Mesodermal cell (in vitro differentiated cells): ENCODE measurements at regions not wholly inside any gene's neighbourhood (a gene's known extent, or its start where the extent isn't known, plus 50 kb on each side); places are given as distances from the start of the nearest gene placed in this dataset.
"Not testable (repeated sequence)": the region's sequence is repeated elsewhere in the genome, so short reads cannot be mapped to it uniquely, and the experiment has no call there.

Experiments
- H3K27ac ChIP-seq: 2 replicates; pipeline ENCODE4 v1.7.0; 2013; ENCODE audit warnings: mild to moderate bottlenecking, low read depth, low read length, moderate library complexity; ENCODE audit not compliant: severe bottlenecking
- H3K36me3 ChIP-seq: 2 replicates; pipeline ENCODE4 v1.7.1; 2013; ENCODE audit warnings: mild to moderate bottlenecking, low read length, moderate library complexity; ENCODE audit not compliant: control insufficient read depth, insufficient read depth
- H3K4me1 ChIP-seq: one replicate; pipeline ENCODE4 v1.7.1; 2013; ENCODE audit warnings: mild to moderate bottlenecking, low read length; ENCODE audit not compliant: insufficient read depth, control insufficient read depth, poor library complexity, severe bottlenecking
- H3K4me3 ChIP-seq: 2 replicates; pipeline ENCODE4 v1.7.0; 2013; ENCODE audit warnings: low read length, control low read depth, mild to moderate bottlenecking; ENCODE audit not compliant: insufficient read depth, poor library complexity, severe bottlenecking; ENCODE audit errors: extremely low read depth
- H3K9me3 ChIP-seq: 2 replicates; pipeline ENCODE4 v1.7.1; 2013; ENCODE audit warnings: mild to moderate bottlenecking, low read length, moderate library complexity; ENCODE audit not compliant: control insufficient read depth
- WGBS, 2 experiments: methylation state at CpG; one replicate each; pipeline ENCODE4 v1.1.5; 2013; ENCODE audit warnings: missing lambda C conversion rate in 2 of 2; ENCODE audit not compliant: insufficient coverage in 2 of 2; 5-methylcytosine and 5-hydroxymethylcytosine counted together

DNA sequence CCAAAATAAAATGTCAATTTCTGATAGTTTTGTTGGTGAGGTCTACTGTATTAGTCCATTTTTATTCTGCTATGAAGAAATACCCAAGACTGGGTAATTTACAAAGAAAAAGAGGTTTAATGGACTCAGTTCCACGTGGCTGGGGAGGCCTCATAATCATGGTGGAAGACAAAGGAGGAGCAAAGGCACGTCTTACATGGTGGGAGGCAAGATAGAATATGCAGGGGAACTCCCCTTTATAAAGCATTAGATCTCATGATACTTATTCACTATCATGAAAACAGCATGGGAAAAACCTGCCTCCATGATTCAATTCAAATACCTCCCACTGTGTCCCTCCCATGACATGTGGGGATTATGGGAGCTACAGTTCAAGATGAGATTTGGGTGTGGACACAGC, 204.5 kb upstream of the ZEB2 start:
- not testable (repeated sequence) for H3K27ac ChIP-seq, H3K4me1 ChIP-seq, H3K9me3 ChIP-seq, H3K4me3 ChIP-seq, H3K36me3 ChIP-seq
- WGBS, 2 experiments, result 89% methylated on average over 1 of the region's 2 CpGs; no CpG with 5 or more reads in 1 of the 2 experiments

DNA sequence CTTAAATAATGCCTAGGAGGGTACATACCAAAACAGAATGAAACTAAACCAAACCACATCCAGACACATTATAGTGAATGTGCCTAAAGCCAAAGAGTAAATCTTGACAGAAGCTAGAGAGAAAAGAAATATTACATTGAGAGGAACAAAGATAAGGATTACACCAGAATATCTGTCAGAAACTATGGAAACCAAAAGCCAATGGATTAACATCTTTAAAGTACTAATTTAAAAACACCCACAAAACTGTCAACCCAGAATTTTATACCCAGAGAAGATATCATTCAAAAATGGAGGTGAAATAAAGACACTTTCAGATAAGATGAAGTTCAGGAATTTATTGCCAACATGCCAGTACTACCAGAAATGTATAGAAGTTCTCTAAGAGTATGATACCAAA, 198.5 kb upstream of the ZEB2 start:
- Histone ChIP-seq H3K36me3 (no peaks in the 10 kb centered on the region), H3K4me1 (no peaks in the 10 kb centered on the region), H3K9me3 (peaks cover 6% of the 10 kb centered on the region), H3K4me3 (no peak overlapping the region), H3K27ac (no peak overlapping the region)

GRCh38 chr2:144715992-144716391, 196.1 kb upstream of the ZEB2 start:
- 83 to 96% methylated on average over 2 of the region's 3 CpGs for WGBS, 2 experiments
- H3K27ac ChIP-seq, result no peak overlapping the region
- peaks cover 6% of the 10 kb centered on the region for H3K9me3 ChIP-seq
- no peaks in the 10 kb centered on the region for H3K36me3 ChIP-seq
- H3K4me1 ChIP-seq, result no peaks in the 10 kb centered on the region
- no peak overlapping the region for H3K4me3 ChIP-seq

- no CpG with 5 or more reads among the region's 1 CpG for WGBS, 2 experiments
- Histone ChIP-seq H3K36me3 (no peaks in the 10 kb centered on the region), H3K9me3 (peaks cover 6% of the 10 kb centered on the region), H3K27ac (no peak overlapping the region), H3K4me3 (no peak overlapping the region), H3K4me1 (peaks cover 3% of the 10 kb centered on the region)
These were observed 193.5 kb upstream of the ZEB2 start for GRCh38 chr2:144713410-144713809.

DNA sequence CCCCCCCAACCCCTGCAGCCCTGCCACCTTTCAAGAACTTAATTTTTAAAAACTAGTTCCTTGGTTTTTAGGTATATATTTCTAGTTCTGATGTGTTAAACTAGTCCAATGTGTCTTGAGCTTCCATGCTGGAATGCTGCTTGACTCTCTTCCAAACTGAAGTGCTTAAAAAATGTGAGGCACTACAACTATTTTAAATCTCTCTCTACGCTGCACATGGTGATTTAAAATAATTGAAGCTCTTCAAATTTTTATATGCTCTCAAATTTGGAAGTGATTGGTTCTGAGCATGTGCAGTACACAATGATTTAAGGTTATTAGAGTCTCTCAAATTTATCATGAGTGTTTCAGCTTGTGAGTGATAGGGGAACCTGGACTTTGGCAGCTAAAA, 192.6 kb upstream of the ZEB2 start:
- no CpG with 5 or more reads among the region's 1 CpG for WGBS, 2 experiments
- no peak overlapping the region for H3K27ac ChIP-seq
- no peak overlapping the region for H3K4me3 ChIP-seq
- peaks cover 10% of the 10 kb centered on the region for H3K4me1 ChIP-seq
- peaks cover 6% of the 10 kb centered on the region for H3K9me3 ChIP-seq
- no peaks in the 10 kb centered on the region for H3K36me3 ChIP-seq

DNA sequence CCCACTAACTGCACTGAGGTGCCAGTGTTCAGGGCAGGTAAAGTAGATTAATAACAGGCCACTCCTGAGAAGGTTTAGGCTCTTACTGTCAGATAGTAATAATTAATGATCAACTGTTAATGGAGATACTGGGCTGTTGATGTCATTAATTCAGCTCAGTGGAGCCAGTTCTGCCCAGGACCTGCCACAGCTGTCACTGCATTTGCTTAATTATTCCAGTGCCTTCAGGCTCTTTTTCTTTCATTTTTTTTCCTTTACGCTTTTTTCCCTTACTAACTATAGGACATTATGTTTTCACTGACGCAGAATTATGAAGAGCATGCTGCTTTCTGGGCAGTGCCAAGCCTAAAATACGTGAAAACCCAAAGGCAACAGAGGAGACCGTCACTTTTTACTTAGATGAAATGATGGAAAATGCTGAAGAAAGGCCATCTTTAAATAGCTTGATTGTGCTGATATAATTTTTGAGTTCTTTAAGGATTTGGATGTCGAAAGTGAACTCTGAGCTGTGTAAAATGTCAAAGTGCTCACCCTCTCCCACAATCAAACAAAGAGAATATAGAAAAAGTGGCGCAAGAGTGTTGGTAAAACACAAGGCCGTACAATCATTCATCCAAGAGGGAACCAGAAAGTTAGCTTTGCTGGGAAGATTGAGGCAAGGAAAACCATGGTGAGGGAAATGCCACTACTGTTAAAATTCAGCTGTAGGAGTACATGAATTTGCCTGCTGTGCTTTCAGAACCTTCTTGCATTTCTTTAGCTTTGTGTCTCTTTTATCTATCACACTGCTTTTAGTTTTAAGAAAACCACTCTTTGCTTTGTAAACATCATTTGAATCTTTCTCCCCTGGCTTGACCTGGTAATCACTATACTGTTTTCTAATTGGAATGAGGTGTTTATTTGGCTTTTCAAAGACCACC, 192.0 kb upstream of the ZEB2 start:
- peaks cover under 1% of the 10 kb centered on the region for H3K9me3 ChIP-seq
- peaks cover 10% of the 10 kb centered on the region for H3K4me1 ChIP-seq
- no peak overlapping the region for H3K27ac ChIP-seq
- no peaks in the 10 kb centered on the region for H3K36me3 ChIP-seq
- 86 to 100% methylated on average over 1 to 5 of the region's 7 CpGs for WGBS, 2 experiments
- H3K4me3 ChIP-seq, result no peak overlapping the region

DNA sequence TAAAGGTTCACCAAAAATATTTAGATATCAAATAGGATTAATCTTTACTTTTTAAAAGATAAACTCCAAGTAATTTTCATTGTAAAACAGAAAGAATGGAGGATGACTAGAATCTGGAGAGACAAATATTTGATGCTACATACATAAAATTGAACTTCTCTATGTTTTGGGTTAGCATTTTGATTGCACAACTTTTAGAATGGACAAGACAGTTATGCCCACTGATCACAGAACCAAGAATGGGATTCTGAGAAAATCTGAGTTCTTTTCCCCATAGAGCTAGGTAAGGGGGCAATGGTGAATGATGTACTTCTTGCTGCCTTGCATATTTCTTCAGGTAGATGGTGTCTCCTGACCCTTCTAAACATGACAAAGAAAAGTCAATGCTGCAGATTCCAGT, 191.2 kb upstream of the ZEB2 start:
- Histone ChIP-seq H3K36me3 (no peaks in the 10 kb centered on the region), H3K9me3 (peaks cover 3% of the 10 kb centered on the region), H3K4me3 (no peak overlapping the region), H3K4me1 (peaks cover 10% of the 10 kb centered on the region), H3K27ac (no peak overlapping the region)

GRCh38 chr2:144708626-144709025, 188.7 kb upstream of the ZEB2 start:
- 90 to 96% methylated on average over 1 to 2 of the region's 2 CpGs for WGBS, 2 experiments
- no peak overlapping the region for H3K4me3 ChIP-seq
- no peak overlapping the region for H3K27ac ChIP-seq
- peaks cover 3% of the 10 kb centered on the region for H3K9me3 ChIP-seq
- no peaks in the 10 kb centered on the region for H3K36me3 ChIP-seq
- peaks cover 15% of the 10 kb centered on the region for H3K4me1 ChIP-seq

DNA sequence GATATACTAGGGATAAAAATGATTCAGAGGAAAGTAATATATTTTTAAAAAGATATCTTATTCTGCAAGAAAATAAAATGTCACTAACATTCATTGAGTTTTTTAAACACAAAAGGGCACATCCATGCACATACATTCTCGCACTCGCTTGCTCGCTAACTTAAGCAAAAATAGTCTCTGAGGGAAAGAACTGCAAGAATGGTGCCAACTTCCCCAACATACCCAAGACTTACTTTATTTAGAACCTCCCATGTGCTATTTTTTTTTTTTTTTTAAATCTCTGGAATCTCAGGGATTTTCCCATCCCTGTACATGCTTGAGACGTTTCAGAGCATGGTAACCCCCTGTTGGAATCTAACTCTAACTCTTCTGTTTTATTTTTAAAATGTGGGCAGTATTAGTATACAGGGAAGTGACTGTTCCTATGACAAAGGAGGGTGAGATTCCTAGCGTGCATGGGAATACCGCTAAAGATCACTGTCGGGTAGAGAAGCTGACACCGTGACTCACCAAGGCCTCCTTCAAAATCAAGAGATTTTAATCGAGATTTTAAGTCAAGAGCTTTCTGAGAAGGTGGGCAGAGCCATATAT, 187.9 kb upstream of the ZEB2 start:
- H3K4me3 ChIP-seq, result no peak overlapping the region
- no peaks in the 10 kb centered on the region for H3K36me3 ChIP-seq
- H3K9me3 ChIP-seq, result peaks cover 3% of the 10 kb centered on the region
- 87 to 100% methylated on average over 3 to 7 of the region's 9 CpGs for WGBS, 2 experiments
- H3K4me1 ChIP-seq, result peaks cover 16% of the 10 kb centered on the region
- H3K27ac ChIP-seq, result no peak overlapping the region

DNA sequence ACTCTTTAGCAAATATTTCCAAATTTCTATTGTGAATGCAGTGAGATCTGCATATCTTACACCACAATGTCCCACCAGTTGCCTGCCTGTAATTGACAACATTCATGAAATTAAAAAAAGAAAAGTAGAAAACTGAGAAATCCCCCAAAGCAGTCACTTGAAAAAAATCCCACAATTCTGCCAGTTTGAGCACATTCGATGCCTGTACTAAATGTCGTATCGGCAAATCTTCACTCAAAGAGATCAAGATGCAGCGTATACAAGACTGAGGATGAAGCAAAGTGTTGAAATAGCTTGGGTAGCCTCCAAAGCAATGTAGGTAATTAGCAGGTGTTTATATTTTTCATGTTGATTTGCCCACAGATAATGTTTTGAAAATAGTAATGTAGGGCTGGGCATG, 186.7 kb upstream of the ZEB2 start:
- peaks cover 3% of the 10 kb centered on the region for H3K9me3 ChIP-seq
- no peaks in the 10 kb centered on the region for H3K36me3 ChIP-seq
- WGBS, 2 experiments, result 96 to 100% methylated on average over 4 of the region's 4 CpGs
- no peak overlapping the region for H3K4me3 ChIP-seq
- H3K4me1 ChIP-seq, result peaks cover 16% of the 10 kb centered on the region
- H3K27ac ChIP-seq, result no peak overlapping the region
